ENCODE measurements at regions not wholly inside any gene's neighbourhood (a gene's known extent, or its start where the extent isn't known, plus 50 kb on each side); places are given as distances from the start of the nearest gene placed in this dataset.

DNA sequence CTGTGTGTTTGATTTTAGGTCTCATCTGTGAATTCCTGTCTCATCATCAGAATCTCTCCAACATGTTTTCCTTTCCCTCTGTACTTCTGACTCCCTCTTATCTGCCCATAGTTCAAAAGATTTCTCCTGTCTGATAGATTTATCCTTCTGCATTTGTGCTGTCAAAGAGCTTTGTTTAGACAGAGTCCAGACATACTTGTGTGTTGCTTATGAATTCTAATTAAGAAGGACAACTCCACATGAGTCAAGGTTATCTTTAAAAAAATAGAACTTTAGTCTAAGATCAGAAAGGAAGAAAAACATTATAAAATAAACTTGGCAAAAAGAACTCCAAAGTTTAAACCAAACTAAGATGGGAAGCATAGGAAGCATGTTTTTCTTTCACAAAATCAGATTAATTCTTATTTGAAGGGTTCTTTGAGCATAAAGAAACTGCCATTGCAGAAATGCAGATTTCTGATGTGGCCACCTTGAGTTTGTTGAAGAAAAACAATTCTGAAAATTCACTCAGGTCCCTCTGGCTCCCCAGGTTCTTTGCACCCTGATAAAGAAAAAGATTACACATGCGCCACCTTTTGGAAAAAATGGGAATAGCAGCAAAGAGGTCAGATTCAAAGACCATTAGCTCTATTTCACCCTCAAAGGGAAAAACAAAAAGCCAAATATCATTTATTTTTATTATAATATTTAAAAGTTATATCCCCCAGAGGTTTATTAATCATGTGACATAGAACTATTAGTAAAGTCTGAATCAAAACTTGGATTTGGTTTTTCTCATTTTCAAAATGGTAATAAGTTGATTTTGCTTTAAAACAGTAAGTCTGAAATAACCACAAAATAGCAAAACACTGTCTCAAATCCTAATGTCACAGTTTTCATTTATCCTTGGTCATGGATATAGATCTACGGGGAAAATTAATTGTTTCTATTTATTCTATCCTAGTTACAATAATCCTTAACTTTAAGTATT lies 143.7 kb upstream of the DCN start:
- DNase-seq: peak; percentile 17

DNA sequence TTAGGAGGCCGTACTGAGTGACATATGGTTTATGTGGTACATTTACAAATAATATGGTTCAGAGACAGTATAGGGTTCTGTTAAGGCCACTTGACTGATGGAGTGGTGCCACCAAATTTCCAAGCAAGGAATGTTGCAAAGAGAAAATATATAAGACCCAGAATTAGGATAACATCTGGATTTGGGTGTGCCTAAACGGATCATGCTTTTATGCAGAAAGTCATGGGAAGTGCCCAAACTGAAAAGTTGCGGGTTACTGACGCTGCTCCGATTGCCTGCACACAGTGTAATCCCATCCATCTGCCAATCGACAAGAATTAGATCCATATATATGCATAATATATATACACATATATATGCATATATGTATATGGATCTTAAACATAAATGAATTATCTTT lies 138.4 kb upstream of the DCN start:
- no peak for DNase-seq

GRCh38 chr12:91319071-91319760 lies 136.6 kb upstream of the DCN start:
- no peak for DNase-seq

DNA sequence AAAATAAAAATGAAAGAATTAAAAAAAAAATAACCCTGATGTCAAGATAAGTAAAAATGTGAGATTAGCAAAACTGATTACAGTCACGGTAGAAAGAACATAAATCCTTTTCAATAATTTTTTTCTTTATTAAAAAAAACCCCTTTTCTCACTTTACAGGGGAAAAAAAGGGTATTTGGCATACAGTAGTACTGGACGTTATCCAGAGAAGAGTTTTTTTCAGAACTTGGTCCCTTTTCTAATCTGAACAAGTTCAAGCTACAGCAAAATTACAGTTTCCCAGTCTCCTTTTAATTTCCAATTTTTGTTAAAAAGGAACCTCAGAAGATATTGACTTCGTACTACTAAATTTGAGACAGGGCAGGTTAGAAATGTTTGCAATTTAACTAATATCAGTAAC lies 134.7 kb upstream of the DCN start:
- DNase-seq: no peak

DNA sequence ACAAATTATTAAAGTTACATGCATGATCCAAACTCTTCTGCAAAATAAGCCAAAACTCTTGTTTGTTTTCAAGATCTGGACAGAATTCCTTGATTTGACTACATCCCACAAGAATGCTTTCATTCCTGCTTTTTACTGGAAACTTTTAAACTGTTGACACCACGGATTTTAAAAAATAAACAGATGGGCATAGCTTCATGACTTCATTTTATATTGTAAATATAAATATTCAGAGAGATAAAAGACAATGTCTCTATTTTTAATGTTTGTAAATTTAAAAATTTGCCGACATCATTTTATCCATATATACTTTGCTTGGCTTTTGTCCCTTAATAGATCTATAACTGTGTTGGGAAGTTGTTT lies 134.3 kb upstream of the DCN start:
- DNase-seq: no peak

GRCh38 chr12:91316161-91316906 lies 133.7 kb upstream of the DCN start:
- no peak for DNase-seq

DNA sequence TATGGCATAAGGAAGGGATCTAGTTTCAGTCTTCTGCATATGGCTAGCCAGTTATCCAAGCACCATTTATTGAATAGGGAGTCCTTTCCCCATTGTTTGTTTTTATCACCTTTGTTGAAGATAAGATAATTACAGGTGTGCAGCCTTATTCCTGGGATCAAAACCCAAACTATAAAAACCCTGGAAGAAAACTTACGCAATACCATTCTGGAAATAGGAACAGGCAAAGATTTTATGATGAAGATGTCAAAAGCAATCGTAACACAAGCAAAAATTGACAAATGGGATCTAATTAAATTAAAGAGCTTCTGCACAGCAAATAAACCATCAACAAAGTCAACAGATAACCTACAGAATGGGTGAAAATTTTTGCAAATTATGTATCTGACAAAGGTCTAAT lies 128.5 kb upstream of the DCN start:
- DNase-seq: no peak

DNA sequence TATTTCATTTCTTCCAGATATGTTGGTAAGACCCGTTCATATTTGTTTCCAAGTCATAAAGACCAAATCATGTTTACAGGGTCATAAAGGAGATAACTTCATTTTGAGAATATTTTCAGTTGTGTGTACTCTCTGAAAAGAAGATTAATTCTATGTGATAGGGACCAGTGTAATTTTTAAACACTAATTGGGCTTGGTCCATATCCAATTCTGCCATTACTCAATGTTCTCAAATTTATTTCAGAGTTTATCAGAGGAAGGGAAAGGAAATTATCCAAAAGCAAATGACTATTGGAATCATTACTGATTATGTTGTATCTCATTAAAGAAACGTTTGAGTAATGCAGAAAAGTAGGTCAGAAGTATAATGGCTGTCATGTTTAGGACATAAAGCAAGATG lies 126.8 kb upstream of the DCN start:
- DNase-seq: no peak

- no peak for DNase-seq
Measured at GRCh38 chr12:91307957-91308670, 125.5 kb upstream of the DCN start.

GRCh38 chr12:91290354-91290753 lies 107.7 kb upstream of the DCN start:
- DNase-seq: no peak

- no peak for DNase-seq
Measured at GRCh38 chr12:91289906-91290305, 107.3 kb upstream of the DCN start.

DNA sequence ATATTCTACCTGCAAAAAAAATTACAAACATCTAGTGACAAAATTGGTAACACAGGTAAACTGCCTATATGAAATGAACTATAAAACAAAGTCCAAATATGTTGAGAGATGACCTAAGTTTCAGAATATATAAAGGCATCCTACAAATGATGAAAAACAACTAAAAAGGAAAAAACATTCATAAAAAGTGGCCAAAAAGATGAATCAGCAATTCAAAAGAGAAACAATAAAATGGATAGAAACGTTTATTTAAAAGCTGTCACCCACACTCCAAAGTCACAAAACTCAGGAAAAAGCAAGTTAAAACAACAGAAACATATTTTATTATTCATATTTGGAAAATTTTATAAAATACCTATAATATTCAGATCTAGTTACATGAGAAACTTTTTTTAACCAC lies 106.5 kb upstream of the DCN start:
- DNase-seq: no peak

- DNase-seq: no peak
Measured at GRCh38 chr12:91287753-91288152, 105.1 kb upstream of the DCN start.

GRCh38 chr12:91278126-91278525 lies 95.5 kb upstream of the DCN start:
- no peak for DNase-seq

DNA sequence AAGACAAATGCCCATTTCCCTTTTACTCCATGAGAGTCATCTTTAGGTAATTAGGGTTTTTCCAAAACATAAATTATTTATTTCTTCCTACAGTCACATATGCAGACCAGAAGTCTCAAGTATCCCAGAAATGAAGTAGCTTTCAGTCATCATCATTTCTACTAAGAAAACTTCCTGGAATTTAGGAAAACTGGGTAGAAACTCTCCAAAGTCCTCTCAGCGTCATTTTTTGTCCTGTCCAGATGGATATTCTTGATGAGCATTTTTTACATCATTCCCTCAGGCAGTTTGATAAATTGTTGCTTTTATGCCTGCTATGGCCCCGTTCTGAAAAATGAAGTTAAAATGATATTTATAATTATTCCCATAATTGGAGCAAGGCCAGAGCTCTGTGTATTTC lies 93.9 kb upstream of the DCN start:
- no peak for DNase-seq

- DNase-seq: no peak
Measured at GRCh38 chr12:91275321-91275720, 92.7 kb upstream of the DCN start.

GRCh38 chr12:91274916-91275315 lies 92.3 kb upstream of the DCN start:
- no peak for DNase-seq

DNA sequence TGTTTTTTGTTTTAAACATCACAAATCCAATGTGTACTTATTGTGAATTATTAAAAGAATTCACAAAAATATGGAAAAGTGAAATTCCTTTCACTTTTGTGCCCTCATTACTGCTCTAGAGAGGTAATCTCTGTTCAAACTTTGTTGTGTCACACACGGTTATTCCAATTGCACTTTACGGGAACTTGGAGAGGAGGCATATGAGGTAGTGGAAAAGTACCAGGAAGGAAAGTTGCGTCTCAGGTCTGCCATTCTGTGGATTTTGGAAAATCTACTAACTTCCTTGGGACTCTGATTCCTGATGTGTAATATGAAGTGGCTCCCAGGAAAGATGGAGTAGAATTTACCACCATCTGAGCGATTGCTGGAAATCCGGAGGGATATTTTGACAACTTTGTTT lies 90.9 kb upstream of the DCN start:
- DNase-seq: no peak

- DNase-seq: no peak
Measured at GRCh38 chr12:91272461-91273063, 89.9 kb upstream of the DCN start.

GRCh38 chr12:91271185-91271584 lies 88.6 kb upstream of the DCN start:
- DNase-seq: no peak

GRCh38 chr12:91267039-91267438 lies 84.4 kb upstream of the DCN start:
- DNase-seq: no peak

- no peak for DNase-seq
Measured at GRCh38 chr12:91264178-91264577, 81.6 kb upstream of the DCN start.
